Hepatocyte (in vitro differentiated cells): ENCODE measurements at regions not wholly inside any gene's neighbourhood (a gene's known extent, or its start where the extent isn't known, plus 50 kb on each side); places are given as distances from the start of the nearest gene placed in this dataset.

Source experiments
- DNase-seq: peaks from one replicate; pipeline ENCODE4 v3.0.0-alpha.2; 2016; ENCODE audit warnings: low spot score
- H2AFZ ChIP-seq: fragments of 200-600 bp; sonication (generic); 2 replicates; pipeline ENCODE4 v1.6.0; 2016; ENCODE audit warnings: antibody characterized with exemption, mild to moderate bottlenecking
- H3K27ac ChIP-seq: fragments of 200-600 bp; sonication (generic); 2 replicates; pipeline ENCODE4 v1.5.1; 2016; ENCODE audit warnings: mild to moderate bottlenecking
- H3K27me3 ChIP-seq: fragments of 200-600 bp; sonication (generic); 2 replicates; pipeline ENCODE4 v1.6.1; 2016
- H3K36me3 ChIP-seq: fragments of 200-600 bp; sonication (generic); replicated peaks from 2 replicates; pipeline ENCODE4 v1.5.1; 2016; ENCODE audit warnings: low read depth; ENCODE audit not compliant: insufficient read depth
- H3K4me1 ChIP-seq: fragments of 200-600 bp; sonication (generic); 2 replicates; pipeline ENCODE4 v1.5.1; 2016; ENCODE audit warnings: mild to moderate bottlenecking, moderate library complexity; ENCODE audit not compliant: insufficient read depth
- H3K4me2 ChIP-seq: fragments of 200-600 bp; sonication (generic); 2 replicates; pipeline ENCODE4 v1.6.0; 2016
- H3K4me3 ChIP-seq: fragments of 200-600 bp; sonication (generic); 2 replicates; pipeline ENCODE4 v1.5.1; 2016; ENCODE audit warnings: mild to moderate bottlenecking
- H3K79me2 ChIP-seq: fragments of 200-600 bp; sonication (generic); 2 replicates; pipeline ENCODE4 v1.6.0; 2017; ENCODE audit warnings: mild to moderate bottlenecking
- H3K9me2 ChIP-seq: fragments of 200-600 bp; sonication (generic); replicated peaks from 2 replicates; pipeline ENCODE4 v1.6.0; 2017; ENCODE audit warnings: mild to moderate bottlenecking; ENCODE audit not compliant: insufficient read depth
- H3K9me3 ChIP-seq: fragments of 200-600 bp; sonication (generic); 2 replicates; pipeline ENCODE4 v1.5.1; 2016; ENCODE audit warnings: low read depth, mild to moderate bottlenecking
- H4K20me1 ChIP-seq: fragments of 200-600 bp; sonication (generic); 2 replicates; pipeline ENCODE4 v1.6.0; 2016; ENCODE audit warnings: mild to moderate bottlenecking; ENCODE audit not compliant: insufficient read depth, poor library complexity, severe bottlenecking
- EZH2 ChIP-seq: fragments of 200-600 bp; sonication (generic); IDR thresholded peaks from 2 replicates; pipeline ENCODE4 v1.6.1; 2016; ENCODE audit warnings: antibody characterized with exemption, mild to moderate bottlenecking, borderline replicate concordance
- EZH2phosphoT487 ChIP-seq: fragments of 200-600 bp; sonication (generic); IDR thresholded peaks from one replicate; pipeline ENCODE4 v1.6.1; 2018; ENCODE audit warnings: antibody characterized with exemption, mild to moderate bottlenecking, low read depth, moderate library complexity; ENCODE audit not compliant: unreplicated experiment, severe bottlenecking
- WGBS: methylation state at CpG from one replicate; pipeline ENCODE4 v1.1.6; 2016; ENCODE audit warnings: low lambda C conversion rate; ENCODE audit errors: missing lambda C conversion rate; 5-methylcytosine and 5-hydroxymethylcytosine counted together
- TF ChIP-seq, protein P1 (sequence below): fragments of 200-600 bp; sonication (generic); IDR thresholded peaks from 2 replicates; pipeline ENCODE4 v1.5.1; 2016; ENCODE audit warnings: antibody characterized with exemption, mild to moderate bottlenecking; ENCODE audit not compliant: poor library complexity

DNA sequence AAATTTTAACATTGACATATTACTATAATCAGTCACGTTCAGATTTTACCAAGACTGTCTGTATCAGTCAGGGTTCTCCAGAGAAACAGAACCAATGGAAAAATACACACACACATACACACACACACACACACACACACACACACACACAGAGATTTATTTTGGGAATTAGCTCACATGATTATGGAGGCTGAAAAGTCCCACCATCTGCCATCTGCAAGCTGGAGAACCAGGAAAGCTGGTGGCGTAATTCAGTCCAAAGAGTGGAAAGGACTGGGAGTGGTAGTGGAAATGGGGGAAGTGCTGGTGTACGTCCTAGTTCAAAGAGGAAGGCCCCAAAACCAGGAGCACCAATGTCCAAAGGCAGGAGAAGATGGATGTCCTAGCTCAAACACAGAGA, 166.4 kb downstream of the AKAIN1 start:
- Histone ChIP-seq H3K36me3 (no peaks in the 10 kb centered on the region), H3K9me2 (no peaks in the 10 kb centered on the region), H4K20me1 (no peaks in the 10 kb centered on the region), H3K79me2 (no peaks in the 10 kb centered on the region), H3K4me1 (no peaks in the 10 kb centered on the region), H3K27me3 (no peaks in the 10 kb centered on the region), H2AFZ (no peak overlapping the region), H3K4me3 (no peak overlapping the region), H3K27ac (no peak overlapping the region), H3K9me3 (no peaks in the 10 kb centered on the region), H3K4me2 (no peak overlapping the region)
- WGBS = 62% methylated on average over 3 of the region's 3 CpGs
- TF ChIP-seq, protein P1, sequence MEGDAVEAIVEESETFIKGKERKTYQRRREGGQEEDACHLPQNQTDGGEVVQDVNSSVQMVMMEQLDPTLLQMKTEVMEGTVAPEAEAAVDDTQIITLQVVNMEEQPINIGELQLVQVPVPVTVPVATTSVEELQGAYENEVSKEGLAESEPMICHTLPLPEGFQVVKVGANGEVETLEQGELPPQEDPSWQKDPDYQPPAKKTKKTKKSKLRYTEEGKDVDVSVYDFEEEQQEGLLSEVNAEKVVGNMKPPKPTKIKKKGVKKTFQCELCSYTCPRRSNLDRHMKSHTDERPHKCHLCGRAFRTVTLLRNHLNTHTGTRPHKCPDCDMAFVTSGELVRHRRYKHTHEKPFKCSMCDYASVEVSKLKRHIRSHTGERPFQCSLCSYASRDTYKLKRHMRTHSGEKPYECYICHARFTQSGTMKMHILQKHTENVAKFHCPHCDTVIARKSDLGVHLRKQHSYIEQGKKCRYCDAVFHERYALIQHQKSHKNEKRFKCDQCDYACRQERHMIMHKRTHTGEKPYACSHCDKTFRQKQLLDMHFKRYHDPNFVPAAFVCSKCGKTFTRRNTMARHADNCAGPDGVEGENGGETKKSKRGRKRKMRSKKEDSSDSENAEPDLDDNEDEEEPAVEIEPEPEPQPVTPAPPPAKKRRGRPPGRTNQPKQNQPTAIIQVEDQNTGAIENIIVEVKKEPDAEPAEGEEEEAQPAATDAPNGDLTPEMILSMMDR = no peak
- TF ChIP-seq EZH2 (no peak), EZH2phosphoT487 (no peak)
- DNase-seq = no peak

DNA sequence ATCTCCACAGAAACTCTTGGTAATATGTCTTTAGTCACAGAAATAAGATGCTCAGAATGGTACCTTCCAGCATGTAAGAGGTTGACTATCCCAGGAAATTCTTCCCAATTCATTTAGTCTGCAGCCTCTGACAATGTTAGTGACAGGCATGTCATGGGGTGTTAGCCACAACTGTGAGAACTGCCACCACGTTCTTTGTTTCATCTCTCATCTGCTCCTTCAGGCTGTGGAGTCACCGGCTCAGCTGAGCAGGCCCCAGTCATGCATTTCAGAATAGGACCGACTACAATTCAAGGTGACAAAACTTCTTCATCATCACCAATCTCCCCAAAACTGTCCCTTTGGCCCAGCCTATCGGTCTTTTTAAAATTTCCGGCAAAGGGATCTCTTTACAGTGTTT, 167.5 kb downstream of the AKAIN1 start:
- Histone ChIP-seq H3K9me3 (no peaks in the 10 kb centered on the region), H3K27me3 (no peaks in the 10 kb centered on the region), H4K20me1 (no peaks in the 10 kb centered on the region), H3K4me3 (no peak overlapping the region), H3K79me2 (no peaks in the 10 kb centered on the region), H3K4me2 (no peak overlapping the region), H3K9me2 (no peaks in the 10 kb centered on the region), H2AFZ (no peak overlapping the region), H3K27ac (no peak overlapping the region), H3K4me1 (no peaks in the 10 kb centered on the region), H3K36me3 (no peaks in the 10 kb centered on the region)
- TF ChIP-seq EZH2phosphoT487 = no peak
- no peak for TF ChIP-seq EZH2
- TF ChIP-seq, protein P1 = no peak
- no peak for DNase-seq
- 86% methylated on average over 5 of the region's 5 CpGs for WGBS

DNA sequence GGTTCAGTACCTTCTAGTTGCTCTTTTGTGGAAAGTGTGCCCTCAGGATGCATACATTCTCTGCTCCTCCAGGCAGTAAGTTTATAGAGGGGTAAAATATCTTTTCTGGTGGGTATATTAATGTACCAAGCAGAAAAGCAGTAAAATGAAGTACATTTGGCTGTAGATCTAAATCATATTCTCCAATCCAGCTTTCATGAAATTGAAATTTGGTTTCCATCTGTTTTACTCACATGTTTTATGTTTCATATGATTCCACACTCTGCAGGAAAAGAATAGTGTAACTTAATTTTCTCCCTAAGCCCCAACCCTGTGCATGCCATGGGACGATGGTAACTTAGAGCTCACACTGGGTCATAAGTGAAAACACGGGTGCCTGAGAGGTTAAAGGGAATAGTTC, 172.3 kb downstream of the AKAIN1 start:
- H3K27ac ChIP-seq = no peak overlapping the region
- H2AFZ ChIP-seq = no peak overlapping the region
- H4K20me1 ChIP-seq = no peaks in the 10 kb centered on the region
- no peaks in the 10 kb centered on the region for H3K4me1 ChIP-seq
- peaks cover 4% of the 10 kb centered on the region for H3K27me3 ChIP-seq
- H3K4me2 ChIP-seq = no peak overlapping the region
- no peak for DNase-seq
- WGBS = 78% methylated on average over 2 of the region's 2 CpGs
- no peaks in the 10 kb centered on the region for H3K9me3 ChIP-seq
- no peaks in the 10 kb centered on the region for H3K9me2 ChIP-seq
- H3K36me3 ChIP-seq = no peaks in the 10 kb centered on the region
- TF ChIP-seq, protein P1 = no peak
- TF ChIP-seq EZH2 (no peak), EZH2phosphoT487 (no peak)
- no peaks in the 10 kb centered on the region for H3K79me2 ChIP-seq
- H3K4me3 ChIP-seq = no peak overlapping the region

DNA sequence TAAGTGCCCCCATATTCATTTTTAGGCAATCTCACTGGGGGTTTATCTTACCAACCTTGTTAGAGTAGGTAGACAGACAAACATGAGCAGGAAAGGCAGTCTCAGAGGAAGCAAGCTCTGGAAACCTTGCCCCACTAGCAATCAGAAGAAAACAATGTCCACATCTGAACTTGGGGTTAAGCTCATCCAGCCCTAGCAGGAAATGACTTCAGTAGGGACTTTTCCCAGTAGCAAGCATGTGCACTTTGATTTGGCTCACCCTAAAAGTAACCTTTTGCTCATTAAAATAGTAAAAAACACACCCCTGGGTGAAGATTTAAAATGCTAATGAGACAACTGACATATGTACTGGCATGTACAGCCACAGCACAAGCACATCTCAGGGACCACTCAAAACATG, 175.5 kb downstream of the AKAIN1 start:
- no peaks in the 10 kb centered on the region for H3K79me2 ChIP-seq
- DNase-seq = no peak
- no peak for TF ChIP-seq EZH2
- TF ChIP-seq, protein P1 = no peak
- TF ChIP-seq EZH2phosphoT487 = no peak

More for the DNA sequence above, 175.5 kb downstream of the AKAIN1 start:
- Histone ChIP-seq H3K27ac (no peak overlapping the region), H4K20me1 (no peaks in the 10 kb centered on the region), H2AFZ (no peak overlapping the region), H3K4me3 (no peak overlapping the region), H3K4me2 (no peak overlapping the region), H3K4me1 (no peaks in the 10 kb centered on the region), H3K9me3 (no peaks in the 10 kb centered on the region), H3K27me3 (peaks cover 4% of the 10 kb centered on the region), H3K36me3 (no peaks in the 10 kb centered on the region), H3K9me2 (no peaks in the 10 kb centered on the region)
